Panc1 (cell line): ENCODE measurements at regions not wholly inside any gene's neighbourhood (a gene's known extent, or its start where the extent isn't known, plus 50 kb on each side); places are given as distances from the start of the nearest gene placed in this dataset.

Experiments used
- CTCF ChIP-seq: fragments of 450-650 bp; IDR thresholded peaks from 2 replicates; pipeline ENCODE4 v1.5.1; 2017; ENCODE audit warnings: mild to moderate bottlenecking
- POLR2AphosphoS5 ChIP-seq: IDR thresholded peaks from 2 replicates; pipeline ENCODE4 v1.6.1; 2012; ENCODE audit warnings: mild to moderate bottlenecking, low read depth, low read length, moderate library complexity
- REST ChIP-seq, 2 experiments: IDR thresholded peaks; 2 replicates each; pipeline ENCODE4 v1.6.1; 2011 to 2012; ENCODE audit warnings: low read depth in 2 of 2, control low read depth in 1 of 2, low read length in 1 of 2, mild to moderate bottlenecking in 1 of 2, moderate library complexity in 1 of 2; ENCODE audit not compliant: insufficient read depth in 1 of 2
- SIN3A ChIP-seq: IDR thresholded peaks from 2 replicates; pipeline ENCODE4 v1.6.1; 2012; ENCODE audit warnings: low read depth, mild to moderate bottlenecking, low read length, moderate library complexity, borderline replicate concordance; ENCODE audit not compliant: insufficient read depth
- TCF7L2 ChIP-seq: IDR thresholded peaks from 2 replicates; pipeline ENCODE4 v1.6.1; 2011; ENCODE audit warnings: mild to moderate bottlenecking, low read depth, low read length, inconsistent platforms

GRCh38 chr10:120748519-120748918, 102.6 kb upstream of the WDR11 start:
- TF ChIP-seq CTCF = no peak
- TF ChIP-seq POLR2AphosphoS5 = no peak
- TF ChIP-seq REST (IDR thresholded peaks at IDR 0.05; ENCODE audit: insufficient read depth in 1 of 2, low read depth in 2 of 2, low read length in 1 of 2) = no peak
- TF ChIP-seq TCF7L2 = no peak
- no peak for TF ChIP-seq SIN3A
